MG63 (cell line): ENCODE measurements at regions not wholly inside any gene's neighbourhood (a gene's known extent, or its start where the extent isn't known, plus 50 kb on each side); places are given as distances from the start of the nearest gene placed in this dataset.

Experiments used
- DNase-seq: peaks from one replicate; pipeline ENCODE4 v3.0.0-alpha.2; 2020
- H3K27me3 ChIP-seq: fragments of 250-450 bp; sonication (Bioruptor Pico); 2 replicates; pipeline ENCODE4 v1.5.1; 2020; ENCODE audit warnings: mild to moderate bottlenecking, moderate library complexity
- H3K36me3 ChIP-seq: fragments of 250-450 bp; sonication (Bioruptor Pico); 2 replicates; pipeline ENCODE4 v1.5.1; 2020; ENCODE audit warnings: mild to moderate bottlenecking, moderate library complexity
- H3K4me3 ChIP-seq: fragments of 250-450 bp; sonication (Bioruptor Pico); 2 replicates; pipeline ENCODE4 v1.5.1; 2020; ENCODE audit warnings: mild to moderate bottlenecking, moderate library complexity
- H3K9me3 ChIP-seq: fragments of 250-450 bp; sonication (Bioruptor Pico); 2 replicates; pipeline ENCODE4 v1.5.1; 2020; ENCODE audit warnings: mild to moderate bottlenecking, moderate library complexity

DNA sequence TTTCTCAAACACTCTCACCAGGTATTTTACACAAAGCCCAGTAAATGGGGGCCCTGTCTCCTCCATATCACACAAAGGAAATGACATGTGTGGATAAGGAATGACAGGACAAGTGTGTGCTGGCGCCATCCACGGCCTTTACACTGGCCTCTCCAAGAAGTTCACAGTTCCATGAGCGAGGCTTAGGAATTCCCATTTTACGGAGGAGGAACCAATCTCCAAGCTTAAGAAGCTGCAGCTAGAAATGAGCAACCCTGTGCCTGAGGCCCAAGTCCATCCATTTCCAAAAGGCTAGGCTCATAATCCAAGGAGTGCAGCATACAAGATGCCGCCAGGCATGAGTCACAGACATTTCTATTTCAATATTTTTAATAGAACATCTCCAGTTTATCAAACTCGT is 203.4 kb downstream of the AUH start:
- Histone ChIP-seq H3K36me3 (no peaks in the 10 kb centered on the region), H3K27me3 (no peaks in the 10 kb centered on the region), H3K9me3 (no peaks in the 10 kb centered on the region), H3K4me3 (no peak overlapping the region)
- DNase-seq = no peak

DNA sequence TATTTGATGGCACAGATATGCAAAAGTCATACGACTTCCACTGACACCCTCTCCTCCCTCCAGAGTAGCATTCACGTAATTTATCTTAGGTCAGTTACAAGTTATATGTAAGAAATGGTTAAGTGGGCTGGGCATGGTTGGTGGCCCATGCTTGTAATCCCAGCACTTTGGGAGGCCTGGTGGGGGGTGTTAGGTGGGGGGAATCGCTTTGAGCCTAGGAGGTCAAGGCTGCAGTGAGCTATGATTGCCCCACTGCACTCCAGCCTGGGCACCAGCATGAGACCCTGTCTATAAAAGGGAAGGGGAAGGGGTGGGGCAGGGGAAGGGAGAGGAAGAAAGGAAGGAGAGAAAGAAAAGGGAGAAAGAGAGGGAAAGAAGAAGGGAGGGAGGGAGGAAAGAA is 202.8 kb downstream of the AUH start:
- H3K9me3 ChIP-seq = no peaks in the 10 kb centered on the region
- no peaks in the 10 kb centered on the region for H3K27me3 ChIP-seq
- no peaks in the 10 kb centered on the region for H3K36me3 ChIP-seq
- DNase-seq = no peak
- no peak overlapping the region for H3K4me3 ChIP-seq

DNA sequence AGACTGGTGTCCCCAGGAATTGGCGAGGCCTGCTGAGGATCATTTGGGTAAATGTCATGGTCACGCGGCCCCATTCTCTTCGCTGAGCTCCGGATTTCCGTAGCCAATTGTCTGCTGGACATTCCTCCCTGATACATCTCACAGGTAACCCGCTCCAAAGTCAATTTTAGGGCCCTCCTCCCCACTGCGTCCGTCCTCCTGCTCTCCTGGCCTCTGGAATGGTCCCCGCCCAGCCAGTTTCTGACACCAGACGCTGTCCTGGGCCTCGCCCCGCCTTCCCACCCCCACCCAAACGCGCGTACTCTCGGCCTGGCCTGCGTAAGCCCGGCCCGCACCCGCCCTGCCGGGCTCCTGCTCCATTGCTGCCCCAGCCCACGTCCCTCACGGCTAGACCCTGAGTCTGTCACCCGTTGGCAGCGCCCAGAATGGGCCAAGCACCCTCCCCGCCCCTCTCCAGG is 202.0 kb downstream of the AUH start:
- Histone ChIP-seq H3K4me3 (no peak overlapping the region), H3K27me3 (no peaks in the 10 kb centered on the region), H3K9me3 (no peaks in the 10 kb centered on the region), H3K36me3 (no peaks in the 10 kb centered on the region)
- no peak for DNase-seq

DNA sequence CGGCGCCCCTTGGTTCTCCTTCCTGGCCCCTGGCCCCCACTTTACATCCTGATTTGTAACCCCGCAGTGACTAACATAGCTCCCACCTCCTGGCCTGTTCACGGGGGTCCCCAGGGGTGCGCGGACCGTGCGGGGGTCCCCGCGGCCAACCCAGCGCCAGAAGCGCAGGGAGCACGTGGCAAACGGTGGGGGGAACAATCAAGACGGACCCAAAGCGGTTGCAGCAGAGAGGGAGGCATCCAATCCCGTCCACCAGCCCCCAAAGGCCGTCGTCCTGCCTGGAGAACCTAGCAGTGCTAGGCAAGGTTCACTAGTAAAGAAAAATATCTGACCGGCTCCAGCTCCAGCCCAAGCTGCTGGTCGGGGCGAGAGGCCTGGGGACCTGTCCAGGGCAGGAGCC is 201.5 kb downstream of the AUH start:
- no peak for DNase-seq
- no peaks in the 10 kb centered on the region for H3K9me3 ChIP-seq
- H3K36me3 ChIP-seq = no peaks in the 10 kb centered on the region
- no peaks in the 10 kb centered on the region for H3K27me3 ChIP-seq
- no peak overlapping the region for H3K4me3 ChIP-seq

DNA sequence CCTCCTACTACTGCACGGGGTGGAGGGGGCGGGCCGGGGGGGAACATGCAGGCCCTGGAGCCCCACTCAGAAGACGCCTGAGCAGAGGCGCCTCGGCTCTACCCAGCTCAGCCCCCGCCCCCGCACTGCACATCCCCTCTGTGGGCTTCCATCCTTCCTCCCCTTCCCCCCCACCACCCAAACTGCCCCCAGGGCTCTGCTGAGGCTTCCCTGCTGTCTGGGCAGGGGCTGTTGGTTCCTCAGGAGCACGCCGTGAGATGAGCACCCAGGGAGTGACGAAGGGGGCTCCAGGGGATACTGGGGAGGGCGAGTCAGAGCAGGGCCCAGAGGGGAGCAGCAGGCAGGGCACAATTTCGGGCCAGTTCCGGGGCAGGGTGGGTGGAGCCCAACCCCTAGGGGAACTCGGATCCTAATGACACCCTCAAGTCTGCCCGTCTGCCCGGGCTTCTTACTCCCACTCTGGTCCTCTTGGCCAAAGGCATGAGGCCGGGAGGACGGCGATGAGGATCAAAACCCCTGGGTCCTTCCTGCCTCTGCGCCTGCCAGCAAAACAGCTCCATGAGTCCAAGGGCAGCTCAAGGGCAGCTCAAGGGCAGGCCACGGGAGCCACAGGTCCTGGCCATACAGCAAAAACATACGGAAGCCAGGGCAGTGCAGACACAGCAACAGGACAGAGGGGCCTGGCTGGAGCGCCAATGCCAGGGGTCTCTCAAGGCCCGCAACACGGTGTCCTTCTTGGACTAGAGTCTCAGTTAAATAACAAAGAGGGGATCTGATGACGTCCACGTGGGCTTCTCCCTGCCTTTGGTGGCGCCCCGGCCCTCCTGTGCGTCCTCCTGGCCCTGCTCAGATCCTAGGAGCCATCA is 200.9 kb downstream of the AUH start:
- H3K27me3 ChIP-seq = no peaks in the 10 kb centered on the region
- H3K36me3 ChIP-seq = no peaks in the 10 kb centered on the region
- DNase-seq = no peak
- H3K9me3 ChIP-seq = no peaks in the 10 kb centered on the region
- H3K4me3 ChIP-seq = no peak overlapping the region

DNA sequence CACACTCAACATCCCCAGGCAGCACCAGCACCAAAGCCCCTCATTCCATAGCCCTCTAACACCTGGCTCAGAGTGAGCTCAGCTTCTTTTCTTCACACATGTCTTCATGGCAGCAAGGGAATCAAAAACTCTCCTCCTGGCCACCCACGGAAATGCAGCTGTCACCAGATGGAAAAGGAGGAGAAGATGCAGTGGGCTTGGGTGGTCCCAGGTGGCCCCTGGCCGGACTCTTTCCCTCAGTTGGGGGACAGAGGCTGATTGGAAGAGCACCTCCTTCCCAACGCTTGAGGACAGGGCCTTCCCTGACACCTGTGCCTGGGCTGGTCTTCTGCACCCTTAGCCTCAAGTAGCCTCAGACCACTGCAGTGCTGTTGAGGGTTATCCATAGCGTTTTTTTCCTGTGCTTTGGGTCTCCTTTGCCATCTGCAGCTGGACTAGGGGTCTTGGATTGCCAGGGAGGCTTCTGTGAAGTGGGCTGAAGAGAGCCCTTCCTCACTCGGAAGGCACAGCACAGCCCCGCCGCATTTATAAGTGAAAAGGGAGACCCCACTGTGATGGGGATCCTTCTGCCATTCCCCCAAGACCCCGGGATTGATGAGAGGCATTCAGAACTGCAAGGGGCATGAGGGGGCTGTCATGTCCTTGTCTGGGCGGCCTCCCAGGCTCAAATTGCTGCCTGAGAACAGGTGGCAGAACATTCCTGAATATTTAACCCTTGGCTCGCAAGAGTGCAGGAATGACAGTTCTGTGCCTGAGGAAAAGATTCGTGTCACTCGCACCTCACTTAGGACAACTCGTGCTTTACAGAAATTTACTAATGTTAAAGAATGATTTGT is 200.0 kb downstream of the AUH start:
- Histone ChIP-seq H3K36me3 (no peaks in the 10 kb centered on the region), H3K9me3 (no peaks in the 10 kb centered on the region), H3K4me3 (no peak overlapping the region), H3K27me3 (no peaks in the 10 kb centered on the region)
- no peak for DNase-seq

DNA sequence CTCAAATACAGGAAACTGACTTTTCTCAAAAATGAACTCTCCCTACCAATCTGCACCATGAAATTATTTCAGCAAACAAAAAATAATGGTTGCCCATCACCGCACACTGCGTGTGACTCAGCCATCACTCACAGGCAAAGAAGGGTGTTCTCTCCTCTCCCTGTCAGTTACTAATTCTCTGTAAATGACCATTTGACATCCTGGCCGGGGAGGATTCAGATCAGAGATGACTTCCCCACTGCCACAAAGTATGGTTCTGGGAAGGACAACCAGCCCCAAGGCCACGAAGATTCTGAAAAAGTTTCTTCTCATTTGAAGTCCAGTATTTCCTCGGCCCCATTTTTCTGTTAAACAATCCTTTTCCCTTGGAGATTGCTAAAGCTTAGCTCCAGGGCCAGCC is 199.4 kb downstream of the AUH start:
- no peak overlapping the region for H3K4me3 ChIP-seq
- peak; percentile 57 for DNase-seq
- H3K9me3 ChIP-seq = no peaks in the 10 kb centered on the region
- no peaks in the 10 kb centered on the region for H3K27me3 ChIP-seq
- no peaks in the 10 kb centered on the region for H3K36me3 ChIP-seq

DNA sequence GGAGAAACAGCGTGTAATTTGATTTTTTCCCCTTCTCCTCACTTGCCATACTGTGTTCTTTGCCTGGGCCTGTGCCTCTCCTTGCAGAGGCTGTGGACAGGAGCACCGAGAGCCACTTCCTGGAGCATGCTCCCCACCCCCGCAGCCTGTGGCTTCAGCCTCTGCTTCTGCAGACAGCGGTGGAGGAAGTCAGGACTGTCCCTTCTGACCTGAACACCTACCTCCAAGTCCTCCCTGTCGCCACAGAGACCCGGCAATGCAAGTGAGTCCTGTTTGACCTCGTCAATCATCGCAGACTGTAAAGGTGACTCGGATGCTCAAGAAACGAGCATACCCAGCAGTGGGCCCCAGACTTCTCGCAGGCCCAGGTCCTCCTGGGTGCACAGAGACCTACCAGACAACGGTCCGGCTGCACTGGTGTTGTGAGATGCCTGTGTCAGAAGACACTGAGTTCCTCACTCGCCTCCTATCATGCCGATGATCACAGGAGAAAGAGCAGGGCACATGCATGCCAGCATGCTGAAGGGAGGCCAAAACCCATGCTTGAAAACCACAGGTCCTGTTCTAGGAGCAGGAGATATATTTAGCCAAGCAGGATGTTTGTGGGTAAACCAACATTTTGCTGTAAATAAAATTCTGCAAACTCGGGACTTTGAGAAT is 198.8 kb downstream of the AUH start:
- no peaks in the 10 kb centered on the region for H3K36me3 ChIP-seq
- H3K27me3 ChIP-seq = no peaks in the 10 kb centered on the region
- no peaks in the 10 kb centered on the region for H3K9me3 ChIP-seq
- H3K4me3 ChIP-seq = no peak overlapping the region
- DNase-seq = peak; percentile 43

DNA sequence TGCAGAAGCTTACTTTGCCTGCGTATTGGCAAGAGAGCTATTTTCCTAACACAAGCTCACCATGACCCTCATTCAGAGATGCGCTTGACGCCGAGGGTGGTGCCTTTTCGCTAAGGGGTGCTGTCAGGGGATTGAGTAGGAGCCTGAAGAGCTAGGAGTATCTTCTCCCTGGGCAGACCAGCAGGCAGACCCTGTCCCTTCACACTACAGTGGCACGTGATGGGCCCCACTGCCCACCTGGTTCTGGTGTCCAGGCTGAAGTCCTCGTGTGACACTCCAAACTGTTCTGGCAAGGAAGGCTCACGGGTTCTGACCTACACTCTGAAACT is 198.3 kb downstream of the AUH start:
- H3K27me3 ChIP-seq = no peaks in the 10 kb centered on the region
- H3K9me3 ChIP-seq = no peaks in the 10 kb centered on the region
- DNase-seq = no peak
- H3K36me3 ChIP-seq = no peaks in the 10 kb centered on the region
- no peak overlapping the region for H3K4me3 ChIP-seq

DNA sequence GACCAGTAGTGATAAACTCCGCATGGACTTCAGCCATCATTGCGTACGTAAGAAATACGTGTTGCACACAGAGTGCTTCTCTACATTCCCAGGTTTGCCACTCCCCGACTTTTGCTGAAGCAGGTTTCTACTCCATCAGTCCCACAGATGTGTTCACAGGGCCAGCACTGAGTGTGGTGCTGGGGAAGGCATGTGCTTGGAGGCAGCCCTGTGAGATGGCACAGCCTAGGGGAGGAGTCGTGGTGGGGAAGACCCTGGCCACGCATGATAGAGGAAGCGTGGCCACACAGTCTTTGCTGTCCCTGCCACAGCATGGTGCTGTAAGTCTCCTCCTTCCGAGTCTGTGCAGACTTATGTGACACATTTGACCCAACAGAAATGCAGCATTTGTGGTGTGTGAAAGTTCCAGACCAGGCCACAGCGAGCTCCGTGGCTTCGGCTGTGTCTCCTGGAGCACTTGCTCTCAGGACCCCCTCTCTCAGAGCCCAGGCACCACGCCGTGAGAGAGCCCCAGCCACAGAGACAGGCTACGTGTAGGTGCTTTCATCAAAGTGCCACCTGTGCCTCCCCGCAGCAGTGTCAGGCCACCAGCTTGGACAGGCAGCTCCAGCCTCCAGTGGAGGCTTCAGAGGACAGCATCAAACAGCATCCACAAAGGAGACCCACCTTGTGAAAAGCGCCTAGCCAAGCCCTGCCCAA is 197.8 kb downstream of the AUH start:
- DNase-seq = no peak
- Histone ChIP-seq H3K9me3 (no peaks in the 10 kb centered on the region), H3K36me3 (no peaks in the 10 kb centered on the region), H3K4me3 (no peak overlapping the region), H3K27me3 (no peaks in the 10 kb centered on the region)
